ENCODE measurements at regions not wholly inside any gene's neighbourhood (a gene's known extent, or its start where the extent isn't known, plus 50 kb on each side); places are given as distances from the start of the nearest gene placed in this dataset.

DNA sequence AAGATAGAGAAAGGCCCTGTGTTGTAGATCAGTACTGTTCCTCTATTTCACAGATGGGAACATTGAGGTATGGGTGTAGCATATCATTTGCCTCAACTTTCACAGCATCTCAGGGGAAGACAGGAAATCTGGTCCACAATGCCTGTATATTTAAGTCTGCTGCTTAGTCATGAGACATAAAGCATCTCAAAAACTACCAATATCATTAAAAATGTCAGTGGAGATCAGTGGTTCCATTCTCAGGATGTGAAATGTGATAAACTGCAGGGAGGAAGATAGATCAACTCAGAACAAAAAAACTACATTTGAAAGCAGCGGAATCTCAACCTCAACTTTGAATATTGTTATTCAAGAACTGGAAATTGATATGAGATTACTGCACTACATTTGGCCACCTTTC lies 192.9 kb upstream of the PREP start:
- no peaks in the 10 kb centered on the region for H3K36me3 Mint-ChIP-seq (ENCODE audit: insufficient read depth)
- no peak for DNase-seq (ENCODE audit: low spot score, unreplicated experiment)
- H3K4me1 Mint-ChIP-seq (ENCODE audit: low read depth) = peaks cover 10% of the 10 kb centered on the region
- TF ChIP-seq CTCF (IDR thresholded peaks at IDR 0.05; ENCODE audit: unreplicated experiment) = no peak
- H3K9me3 Mint-ChIP-seq (ENCODE audit: low read depth) = no peaks in the 10 kb centered on the region
- peaks cover 10% of the 10 kb centered on the region for H3K27me3 Mint-ChIP-seq
- no peak overlapping the region for H3K27ac Mint-ChIP-seq
- H3K4me3 Mint-ChIP-seq (ENCODE audit: low read depth) = no peak overlapping the region

DNA sequence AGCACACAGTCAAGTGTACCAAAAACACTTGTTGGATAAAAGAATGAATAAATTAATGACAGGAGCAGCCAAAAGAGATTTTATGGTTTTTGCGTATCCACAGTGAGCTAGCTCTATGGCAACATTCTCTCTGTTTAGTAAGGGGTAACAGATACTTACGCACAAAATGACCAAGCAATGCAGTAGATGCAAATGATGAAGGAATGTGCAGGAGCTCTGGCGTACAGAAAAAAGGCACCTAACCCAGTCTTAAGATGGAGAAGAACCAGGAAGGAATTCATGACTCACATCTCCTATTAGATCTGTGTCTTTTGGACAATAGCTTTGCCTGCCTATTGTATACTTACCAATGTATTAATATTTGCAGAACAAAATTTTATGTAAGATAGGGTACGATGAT lies 191.9 kb upstream of the PREP start:
- Mint-ChIP-seq H3K9me3 (ENCODE audit: low read depth) (no peaks in the 10 kb centered on the region), H3K27me3 (peaks cover 10% of the 10 kb centered on the region), H3K27ac (no peak overlapping the region), H3K4me3 (ENCODE audit: low read depth) (no peak overlapping the region), H3K36me3 (ENCODE audit: insufficient read depth) (no peaks in the 10 kb centered on the region), H3K4me1 (ENCODE audit: low read depth) (peaks cover 4% of the 10 kb centered on the region)
- no peak for TF ChIP-seq CTCF (IDR thresholded peaks at IDR 0.05; ENCODE audit: unreplicated experiment)
- DNase-seq (ENCODE audit: low spot score, unreplicated experiment) = no peak

GRCh38 chr6:105593805-105594671 lies 191.2 kb upstream of the PREP start:
- H3K36me3 Mint-ChIP-seq (ENCODE audit: insufficient read depth) = no peaks in the 10 kb centered on the region
- H3K9me3 Mint-ChIP-seq (ENCODE audit: low read depth) = no peaks in the 10 kb centered on the region
- no peak overlapping the region for H3K4me3 Mint-ChIP-seq (ENCODE audit: low read depth)
- H3K27ac Mint-ChIP-seq = no peak overlapping the region
- no peak for TF ChIP-seq CTCF (IDR thresholded peaks at IDR 0.05; ENCODE audit: unreplicated experiment)
- H3K4me1 Mint-ChIP-seq (ENCODE audit: low read depth) = no peaks in the 10 kb centered on the region
- no peak for DNase-seq (ENCODE audit: low spot score, unreplicated experiment)
- peaks cover 10% of the 10 kb centered on the region for H3K27me3 Mint-ChIP-seq

DNA sequence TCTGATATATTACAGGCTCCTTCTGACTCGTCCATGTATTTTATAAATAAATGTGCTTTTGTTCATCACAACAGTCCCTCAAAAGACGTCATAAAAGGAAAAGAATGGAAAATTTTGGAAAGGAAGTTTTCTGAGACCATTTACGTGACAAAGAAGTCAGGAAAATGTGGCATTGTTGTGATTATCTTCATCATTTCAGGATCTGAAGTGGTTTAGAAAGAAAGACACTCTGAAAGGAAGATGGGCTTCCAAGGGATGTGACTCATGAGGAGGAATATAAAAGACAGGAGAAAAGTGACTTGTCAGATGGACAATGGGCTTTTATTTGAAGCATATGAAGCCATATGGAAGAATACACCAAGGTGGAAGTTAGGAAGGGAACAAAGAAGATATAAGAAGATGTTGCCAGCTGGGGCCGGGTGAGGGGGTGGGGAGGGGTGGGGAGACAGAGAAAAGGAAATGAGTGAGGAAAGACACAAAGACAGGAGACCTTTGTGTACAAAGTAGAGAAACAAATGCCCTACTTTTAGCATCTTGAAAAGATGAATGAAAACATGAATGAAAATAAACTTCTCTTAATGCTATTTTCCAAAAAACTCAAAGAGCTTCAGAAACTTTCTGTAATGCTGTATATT lies 190.3 kb upstream of the PREP start:
- H3K4me1 Mint-ChIP-seq (ENCODE audit: low read depth) = no peaks in the 10 kb centered on the region
- no peak for TF ChIP-seq CTCF (IDR thresholded peaks at IDR 0.05; ENCODE audit: unreplicated experiment)
- peaks cover 16% of the 10 kb centered on the region for H3K27me3 Mint-ChIP-seq
- H3K4me3 Mint-ChIP-seq (ENCODE audit: low read depth) = no peak overlapping the region
- DNase-seq (ENCODE audit: low spot score, unreplicated experiment) = no peak
- no peaks in the 10 kb centered on the region for H3K36me3 Mint-ChIP-seq (ENCODE audit: insufficient read depth)
- H3K9me3 Mint-ChIP-seq (ENCODE audit: low read depth) = no peaks in the 10 kb centered on the region
- no peak overlapping the region for H3K27ac Mint-ChIP-seq

DNA sequence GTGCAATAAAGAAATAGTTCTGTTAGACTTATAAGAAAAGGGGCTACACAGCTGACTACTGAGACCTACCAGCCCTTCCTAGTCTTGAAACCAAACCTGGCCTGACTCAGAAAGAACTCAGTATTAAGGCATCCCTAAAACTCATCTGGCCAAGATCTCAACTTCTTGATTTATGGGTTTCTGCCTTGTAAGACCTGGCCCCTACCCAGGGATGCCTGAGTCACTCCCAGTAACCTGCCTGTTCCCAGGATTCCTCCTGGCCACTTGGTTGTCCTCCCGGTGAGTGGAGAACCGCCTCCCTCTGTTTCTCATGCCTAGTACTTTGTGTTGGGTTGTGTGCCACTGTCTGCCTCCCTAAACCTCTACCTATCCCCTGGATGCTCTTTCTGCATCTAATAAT lies 189.4 kb upstream of the PREP start:
- no peak overlapping the region for H3K27ac Mint-ChIP-seq
- H3K4me3 Mint-ChIP-seq (ENCODE audit: low read depth) = no peak overlapping the region
- no peaks in the 10 kb centered on the region for H3K9me3 Mint-ChIP-seq (ENCODE audit: low read depth)
- H3K4me1 Mint-ChIP-seq (ENCODE audit: low read depth) = no peaks in the 10 kb centered on the region
- no peak for DNase-seq (ENCODE audit: low spot score, unreplicated experiment)
- peaks cover 20% of the 10 kb centered on the region for H3K27me3 Mint-ChIP-seq
- H3K36me3 Mint-ChIP-seq (ENCODE audit: insufficient read depth) = no peaks in the 10 kb centered on the region
- TF ChIP-seq CTCF (IDR thresholded peaks at IDR 0.05; ENCODE audit: unreplicated experiment) = no peak
